Glomerular endothelial cell (primary cell): ENCODE measurements at regions not wholly inside any gene's neighbourhood (a gene's known extent, or its start where the extent isn't known, plus 50 kb on each side); places are given as distances from the start of the nearest gene placed in this dataset.
"Not testable (repeated sequence)": the region's sequence is repeated elsewhere in the genome, so short reads cannot be mapped to it uniquely, and the experiment has no call there.

Experiments used
- DNase-seq: peaks from one replicate; pipeline ENCODE4 v3.0.0-alpha.2; 2011; ENCODE audit warnings: low read depth, low spot score; ENCODE audit errors: extremely low read depth

DNA sequence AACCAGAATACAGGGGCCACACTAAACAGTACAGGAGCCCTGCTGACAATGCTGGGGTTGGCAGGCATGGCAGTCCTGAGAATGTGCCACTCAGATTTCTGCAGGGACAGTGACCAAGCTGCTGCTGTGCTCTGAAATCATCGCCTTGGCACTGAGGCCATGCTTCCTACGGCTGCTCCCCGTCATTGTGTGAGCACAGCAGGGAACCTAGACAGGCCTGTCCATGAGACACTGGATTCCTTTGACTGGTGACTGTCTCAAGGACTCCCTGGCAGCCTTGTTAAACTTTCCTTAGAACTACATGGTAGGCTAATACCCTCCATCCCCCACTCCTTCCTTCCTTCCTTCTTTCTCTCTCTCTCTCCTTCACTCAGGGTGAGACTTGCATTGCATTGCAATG lies 111.4 kb downstream of the LUZP4 start:
- no peak for DNase-seq

DNA sequence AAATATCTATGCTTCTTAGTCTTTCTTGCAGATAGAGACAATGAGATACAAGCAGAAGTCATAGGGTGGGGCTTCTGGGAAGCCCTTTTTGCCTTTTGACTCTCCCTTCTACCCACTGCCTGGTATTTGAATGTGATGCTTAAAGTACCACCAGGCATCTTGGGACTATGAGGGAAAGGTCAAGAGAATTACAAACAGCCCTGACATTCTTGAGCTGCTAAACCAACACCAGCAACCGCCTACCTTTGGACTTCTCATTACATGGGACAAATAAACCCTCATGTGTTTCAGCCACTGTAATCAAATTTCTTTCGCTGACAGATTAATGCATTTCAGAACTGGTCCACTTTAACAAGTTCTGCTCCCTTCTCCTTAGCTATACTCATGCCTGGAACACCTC lies 112.8 kb downstream of the LUZP4 start:
- no peak for DNase-seq

DNA sequence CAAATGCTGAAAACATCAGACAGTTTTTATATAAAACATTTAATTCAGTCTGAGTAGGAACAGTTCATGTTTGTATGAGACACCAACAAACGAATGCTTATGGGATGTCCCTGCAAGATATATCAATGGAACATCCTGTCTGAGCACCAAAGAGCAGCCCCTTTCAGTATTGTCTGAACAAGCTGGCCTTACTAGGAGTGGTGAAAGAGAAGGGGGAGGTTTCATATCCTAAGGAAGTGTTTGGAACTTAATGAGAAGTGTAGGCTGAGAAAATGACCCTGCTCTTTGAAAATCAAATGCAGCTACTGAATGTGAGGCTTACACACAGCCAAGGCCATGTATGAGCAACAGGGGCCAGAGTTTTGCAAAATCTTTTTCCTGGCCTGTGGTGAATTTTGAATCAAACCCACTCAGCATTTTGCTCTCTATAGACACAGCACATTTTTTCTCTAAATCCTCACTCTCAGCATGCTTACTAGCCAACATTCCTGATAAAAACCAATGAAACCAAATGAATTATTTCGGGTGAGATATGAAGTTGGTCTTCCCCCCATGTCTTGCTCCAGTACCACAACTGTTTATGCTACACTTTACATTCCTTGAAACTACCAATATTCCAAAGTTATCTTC lies 119.4 kb downstream of the LUZP4 start:
- no peak for DNase-seq

DNA sequence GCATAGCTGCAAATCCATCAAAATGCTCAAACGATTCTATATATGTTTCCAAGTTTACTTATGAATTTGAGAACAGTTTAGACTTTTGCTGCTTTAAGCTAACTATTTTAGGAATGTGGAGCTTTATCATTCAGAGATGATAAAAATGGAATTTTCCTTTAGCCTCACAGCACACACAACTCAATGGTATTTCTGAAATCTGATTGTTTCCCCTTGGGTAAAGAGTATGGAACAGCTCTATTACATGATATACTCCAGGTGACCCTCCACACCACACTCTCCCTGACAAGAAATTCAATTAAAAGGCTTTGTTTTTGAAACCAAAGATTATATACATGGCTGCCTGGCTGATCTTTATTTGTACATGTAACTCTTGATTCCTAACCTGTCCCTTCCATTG lies 120.0 kb downstream of the LUZP4 start:
- no peak for DNase-seq

DNA sequence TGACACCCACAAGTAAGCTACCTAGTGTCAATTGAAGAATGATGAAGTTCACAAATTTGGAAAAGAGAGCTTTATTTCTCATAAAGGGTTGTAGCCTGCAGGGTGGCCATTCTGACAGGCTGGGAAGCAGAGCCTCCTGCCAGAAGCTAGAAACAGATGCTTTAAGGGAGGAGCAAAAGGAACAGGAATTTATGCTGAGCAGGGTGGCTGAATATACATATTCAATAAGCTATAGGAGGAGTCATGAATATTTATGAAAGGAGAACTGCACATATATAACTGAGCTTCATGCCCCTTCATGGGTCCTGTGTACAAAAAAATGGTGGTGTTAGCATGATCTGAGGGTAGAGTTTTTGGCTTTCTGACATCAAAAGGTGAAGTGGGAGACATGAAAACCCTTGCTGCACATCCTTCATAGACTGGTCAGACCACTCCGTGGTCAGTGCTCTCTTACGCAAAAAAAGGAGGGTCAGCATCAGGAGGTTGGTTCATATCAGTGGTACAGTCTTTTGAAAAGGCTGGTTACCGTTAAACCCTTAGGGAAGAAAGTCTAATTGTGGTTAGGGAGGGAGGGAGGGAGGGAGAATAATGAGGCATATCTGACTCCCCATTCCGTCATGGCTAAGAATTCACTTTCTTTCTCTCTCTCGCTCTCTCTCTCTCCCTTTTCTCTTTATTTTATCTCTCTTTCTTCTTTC lies 121.4 kb downstream of the LUZP4 start:
- no peak for DNase-seq

DNA sequence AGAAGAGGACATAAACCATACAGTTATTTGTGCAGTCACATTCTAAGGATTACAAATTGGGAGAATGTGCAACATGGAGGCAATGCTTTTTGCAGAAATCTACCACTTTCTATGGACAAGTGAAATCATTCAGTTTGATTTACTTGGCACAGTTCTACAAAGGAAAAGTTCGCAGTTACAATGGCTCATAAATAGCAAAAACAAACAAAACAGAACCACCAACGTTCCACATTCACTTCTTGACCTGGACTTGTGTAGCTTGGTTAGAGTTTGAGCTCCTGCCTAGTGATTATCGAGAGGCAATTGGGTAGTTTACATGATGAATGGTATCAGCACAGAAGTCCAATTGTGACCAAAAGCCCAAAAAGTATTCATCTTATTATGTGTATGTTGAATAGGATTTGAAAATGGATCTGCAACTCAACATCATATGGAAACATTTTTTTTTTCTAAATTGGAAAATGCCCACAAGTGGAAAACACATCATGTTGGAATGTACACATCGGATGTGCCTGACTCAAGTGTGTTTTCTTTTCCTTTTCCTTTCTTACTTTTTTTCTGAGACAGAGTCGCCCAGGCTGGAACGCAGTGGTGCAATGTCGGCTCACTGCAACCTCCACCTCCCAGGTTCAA lies 123.8 kb downstream of the LUZP4 start:
- no peak for DNase-seq

DNA sequence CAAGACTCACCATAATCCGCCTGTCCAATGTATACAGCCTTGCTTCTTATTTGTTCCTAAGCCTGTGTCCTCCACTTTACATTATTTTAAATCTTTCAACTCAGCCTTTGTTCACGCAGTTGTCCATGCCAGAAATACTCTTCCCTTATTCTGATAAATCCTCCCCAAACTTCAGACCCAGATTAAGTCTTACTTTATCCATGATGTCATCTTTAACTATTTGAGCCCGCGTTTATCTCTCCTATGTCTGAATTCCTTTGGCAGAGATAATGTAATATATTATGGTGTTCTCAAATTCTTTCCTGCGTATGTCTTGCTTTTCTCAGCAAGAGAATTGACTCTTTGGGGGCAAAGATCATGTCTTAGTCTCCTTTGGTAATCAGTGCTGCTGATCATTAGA lies 129.6 kb downstream of the LUZP4 start:
- no peak for DNase-seq

DNA sequence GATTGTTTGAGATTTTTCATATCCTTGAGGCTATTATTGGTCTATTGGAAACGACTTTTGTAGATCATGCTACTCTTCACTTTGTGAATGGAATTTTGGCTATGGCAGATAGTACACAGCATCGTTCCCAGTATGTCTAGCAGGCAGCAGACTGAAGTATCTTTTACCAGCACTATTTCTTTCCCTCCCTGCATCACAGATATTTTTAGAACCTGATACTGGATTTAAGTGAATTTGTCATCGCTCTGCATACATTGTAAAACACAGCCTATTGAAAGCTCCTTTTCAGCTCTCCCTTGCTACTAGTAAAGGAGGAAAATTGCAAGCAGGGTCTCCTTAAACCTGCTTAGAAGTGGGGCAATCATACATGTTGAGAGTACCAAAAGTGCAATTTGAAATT lies 133.6 kb downstream of the LUZP4 start:
- DNase-seq, result no peak

DNA sequence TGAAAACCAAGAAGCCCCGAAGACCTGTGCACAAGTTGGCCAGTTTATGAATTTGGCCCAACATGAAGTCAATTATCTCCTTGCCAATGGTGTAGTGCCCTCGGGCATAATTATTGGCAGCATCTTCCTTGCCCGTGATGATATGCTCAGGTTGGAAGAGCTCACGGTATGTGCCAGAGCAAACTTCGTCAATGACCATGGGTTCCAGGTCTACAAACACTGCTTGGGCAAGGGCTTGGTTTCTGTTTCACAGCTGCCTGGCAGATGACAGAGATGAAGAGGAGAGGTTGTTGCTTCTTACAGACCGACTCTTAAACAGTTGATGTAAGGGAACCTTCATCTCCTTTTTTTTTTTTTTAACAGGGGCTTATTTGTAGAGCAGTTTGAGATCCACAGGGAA lies 135.6 kb upstream of the PLS3 start:
- DNase-seq, result no peak

DNA sequence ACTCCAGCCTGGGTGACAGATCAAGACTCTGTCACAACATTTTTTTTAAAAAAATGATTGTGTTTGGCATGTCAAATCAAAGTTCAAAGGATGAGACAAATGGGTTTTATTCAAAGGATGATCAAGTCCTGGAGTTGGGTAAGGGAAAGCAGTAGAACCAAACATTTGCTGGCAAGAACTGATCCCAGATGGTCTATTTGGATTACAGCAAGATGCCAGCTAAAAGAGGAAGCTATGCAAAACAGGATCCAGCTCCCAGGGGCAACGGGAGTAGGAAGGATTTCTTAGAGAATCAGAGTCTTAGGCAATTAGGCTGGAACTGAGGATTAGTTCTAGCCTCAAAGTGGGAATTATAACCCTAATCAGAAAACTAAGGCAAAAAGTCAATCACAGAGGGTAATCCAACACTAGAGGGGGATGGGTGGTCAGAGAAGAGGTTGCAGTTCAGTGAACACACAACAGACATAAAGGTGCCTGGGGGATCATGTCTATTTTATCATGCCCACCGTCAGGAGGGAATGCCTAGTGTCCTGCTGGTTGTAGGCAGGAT lies 133.0 kb upstream of the PLS3 start:
- no peak for DNase-seq

DNA sequence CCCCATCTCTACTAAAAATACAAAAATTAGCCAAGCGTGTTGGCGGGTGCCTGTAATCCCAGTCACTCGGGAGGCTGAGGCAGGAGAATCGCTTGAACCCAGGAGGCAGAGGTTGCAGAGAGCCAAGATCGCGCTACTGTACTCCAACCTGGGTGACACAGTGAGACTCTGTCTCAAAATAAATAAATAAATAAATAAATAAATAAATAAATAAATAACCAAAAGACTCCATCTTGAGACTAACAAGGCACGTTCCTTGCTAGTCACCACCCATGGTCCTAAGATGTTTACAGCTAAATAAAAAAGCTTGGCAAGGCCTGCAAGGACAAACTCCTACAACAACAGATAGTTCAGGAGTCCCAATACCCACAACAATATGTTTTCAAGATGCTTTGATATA lies 126.1 kb upstream of the PLS3 start:
- not testable (repeated sequence) for DNase-seq

DNA sequence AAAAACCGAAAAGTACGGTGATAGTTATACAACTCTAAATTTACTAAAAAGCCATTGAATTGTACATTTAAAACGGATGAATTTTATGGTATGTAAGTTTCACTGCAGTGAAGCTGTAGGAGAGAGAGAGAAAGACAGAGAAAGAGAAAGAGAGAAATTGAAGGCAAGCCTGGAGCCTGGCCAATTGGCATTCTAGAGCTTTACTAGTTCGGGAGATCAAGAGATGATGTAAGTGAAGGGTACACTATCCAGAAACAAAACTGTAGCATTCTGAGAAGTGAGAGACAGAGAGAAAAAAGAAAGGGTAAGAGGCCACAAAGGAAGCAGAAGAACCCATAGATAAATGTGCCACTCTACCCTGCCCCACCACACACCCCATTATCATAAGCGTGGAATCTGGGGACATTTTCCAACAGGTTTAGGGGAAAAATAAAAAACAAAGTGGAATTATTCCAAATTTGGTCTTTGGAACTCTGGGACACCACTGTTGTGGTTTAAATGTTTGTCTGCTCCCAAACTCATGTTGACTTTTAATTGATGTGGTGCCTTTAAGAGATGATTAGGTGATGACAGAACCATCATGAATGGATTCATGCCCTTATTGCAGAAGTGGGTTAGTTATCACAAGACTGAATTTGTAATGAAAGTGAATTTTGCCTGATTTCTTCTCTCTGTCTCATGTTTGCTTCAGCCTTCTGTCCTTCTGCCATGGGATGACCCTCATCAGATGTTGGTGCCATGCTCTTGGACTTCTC lies 123.0 kb upstream of the PLS3 start:
- DNase-seq, result no peak

DNA sequence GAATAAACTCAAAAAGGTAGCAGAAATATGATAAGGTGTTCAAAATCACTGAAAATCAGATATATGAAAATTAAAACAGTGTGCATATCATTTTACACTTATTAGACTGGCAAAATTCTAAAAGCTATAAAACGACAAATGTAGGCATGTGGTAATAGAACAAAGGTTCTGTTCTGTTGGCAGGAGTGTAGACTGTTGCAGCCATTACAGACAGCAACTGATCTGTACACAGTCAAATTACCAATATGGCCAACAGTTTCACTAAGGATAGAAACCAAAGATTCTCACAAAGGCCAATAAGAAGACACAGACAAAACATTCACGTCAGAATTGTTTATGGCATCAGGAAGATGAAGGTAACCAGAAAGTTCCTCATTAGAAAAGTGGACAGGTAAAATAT lies 112.8 kb upstream of the PLS3 start:
- no peak for DNase-seq

DNA sequence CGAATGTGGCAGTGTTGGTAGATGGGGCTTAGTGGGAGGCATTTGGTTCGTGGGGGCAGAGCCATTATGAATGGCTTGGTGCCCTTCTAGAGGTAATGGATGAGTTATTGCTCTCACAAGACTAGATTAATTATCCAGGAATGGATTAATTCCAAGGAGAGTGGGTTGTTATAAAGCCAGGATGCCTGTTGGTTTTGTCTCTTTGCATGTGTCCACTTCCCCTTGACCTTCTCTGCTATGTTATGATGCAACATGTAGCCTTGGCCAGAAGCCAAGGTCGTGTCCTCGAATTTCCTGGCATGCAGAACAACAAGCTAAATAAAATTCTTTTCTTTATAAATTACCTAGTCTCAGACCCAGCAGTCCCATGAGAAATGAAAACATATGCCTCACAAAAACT lies 111.2 kb upstream of the PLS3 start:
- peak; percentile 34 for DNase-seq

DNA sequence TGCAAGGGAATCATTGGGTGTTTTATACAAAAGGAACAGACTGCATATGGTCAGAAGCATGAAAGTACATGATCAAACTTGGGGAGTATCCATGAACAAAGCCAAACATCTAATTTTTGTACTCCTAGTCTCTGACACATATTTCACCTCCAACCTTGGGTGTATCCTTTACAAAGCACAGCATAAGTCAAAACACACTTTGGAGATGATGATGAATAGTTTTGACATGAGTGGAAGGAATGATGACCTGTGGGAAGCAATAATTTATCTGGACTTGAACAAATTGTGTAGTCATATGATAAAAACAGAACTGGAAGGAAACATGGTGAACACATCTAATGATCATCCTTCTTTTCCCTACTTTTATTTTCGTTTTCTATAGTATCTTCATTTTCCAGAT lies 108.7 kb upstream of the PLS3 start:
- DNase-seq, result no peak

DNA sequence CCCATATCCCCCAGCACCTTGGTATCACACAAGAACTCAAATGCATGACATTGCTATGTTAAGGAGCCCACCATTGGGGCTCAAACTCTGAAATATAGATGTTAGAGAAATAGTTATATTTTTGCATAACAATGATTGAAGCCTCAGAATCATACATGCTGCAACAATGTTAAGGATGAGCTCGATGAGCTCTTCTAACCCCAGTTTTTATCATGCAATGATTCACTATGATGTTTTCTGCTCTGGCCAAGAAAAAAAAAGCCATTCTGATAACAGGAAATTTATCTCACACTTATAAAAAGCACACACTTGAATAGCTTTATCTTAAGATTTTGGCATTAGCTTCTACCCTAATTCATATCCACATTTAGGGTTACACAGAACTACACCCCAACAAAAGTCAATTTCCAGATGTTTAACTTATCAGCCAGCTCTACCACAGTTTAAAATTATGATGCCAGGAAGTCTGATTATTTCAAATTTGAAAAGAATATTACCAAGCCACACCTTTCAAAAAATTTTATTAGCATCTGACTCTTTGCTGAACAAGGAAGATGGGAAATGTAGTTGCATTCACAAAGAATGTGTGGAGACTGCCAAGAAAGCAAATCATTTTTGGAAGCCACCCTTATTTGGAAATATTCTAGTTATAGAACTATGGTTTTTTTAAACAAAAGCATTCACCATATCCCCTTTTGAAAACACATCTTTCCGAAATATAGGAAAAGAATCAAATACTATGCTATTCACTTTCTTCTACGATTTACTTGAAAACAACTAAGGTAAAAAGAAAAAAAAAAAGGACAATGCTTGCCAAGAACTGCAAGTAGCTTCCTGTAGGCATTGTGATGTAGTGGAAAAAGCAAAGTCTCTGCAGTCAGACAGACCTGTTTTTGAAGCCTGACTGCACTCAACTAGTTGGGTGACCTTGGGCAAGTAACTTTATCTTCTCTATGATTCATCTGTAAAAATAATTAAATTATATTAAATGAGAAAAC lies 100.8 kb upstream of the PLS3 start:
- peak; percentile 44 for DNase-seq

DNA sequence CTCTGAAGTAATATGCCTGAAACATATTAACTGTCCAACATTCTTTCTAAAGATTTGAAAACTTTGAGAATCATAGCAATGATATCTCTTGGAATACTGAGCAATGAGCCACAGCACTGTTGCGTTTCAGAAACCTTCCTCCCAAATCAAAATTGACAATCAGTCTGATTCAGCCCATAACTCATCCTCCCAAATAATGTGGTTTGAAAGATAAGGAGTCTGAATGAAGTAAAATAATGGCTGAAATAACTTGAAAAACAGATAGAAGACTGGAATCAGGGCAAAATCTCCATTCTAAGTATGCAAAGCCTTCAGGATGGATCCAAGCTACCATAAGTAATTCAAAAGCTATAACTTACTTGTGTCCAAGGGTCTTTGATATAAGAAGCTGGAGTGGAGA lies 98.6 kb upstream of the PLS3 start:
- no peak for DNase-seq

DNA sequence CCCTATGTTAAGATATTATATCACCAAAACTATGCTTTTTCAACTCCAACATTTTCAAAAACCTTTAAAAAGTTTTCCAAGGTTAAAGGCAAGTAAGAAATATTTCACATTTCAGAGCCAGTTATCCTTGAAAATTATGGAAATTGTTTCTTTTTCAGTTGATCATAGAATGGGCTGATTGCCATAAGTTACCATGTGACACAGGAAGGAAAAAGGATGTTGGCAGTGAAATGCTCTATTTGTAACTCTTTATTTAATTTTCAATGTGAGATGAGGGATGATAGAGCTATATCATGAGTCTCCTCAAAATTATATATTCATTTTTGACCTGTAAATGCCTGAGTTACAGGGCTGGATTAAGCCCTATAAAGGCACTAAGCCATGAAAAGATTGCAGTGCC lies 93.0 kb upstream of the PLS3 start:
- DNase-seq, result no peak

DNA sequence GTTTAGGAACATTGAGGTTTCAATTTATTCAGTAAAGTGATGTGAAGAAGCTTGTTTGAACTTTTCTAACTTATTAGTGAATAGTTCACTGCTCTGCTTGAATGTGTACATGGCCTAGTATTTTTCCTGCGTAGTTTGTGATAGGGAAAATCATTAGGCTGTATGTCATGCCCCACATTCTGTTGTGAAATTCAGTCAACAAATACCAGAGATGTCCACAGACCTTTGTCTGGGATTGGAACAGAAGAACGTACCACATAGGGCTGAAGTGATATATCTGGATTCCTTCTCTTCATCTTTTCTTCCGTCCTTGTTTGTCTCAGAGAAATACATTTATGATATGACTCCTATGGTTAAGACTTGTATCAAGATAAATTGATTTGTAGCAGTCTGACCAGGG lies 88.8 kb upstream of the PLS3 start:
- no peak for DNase-seq

DNA sequence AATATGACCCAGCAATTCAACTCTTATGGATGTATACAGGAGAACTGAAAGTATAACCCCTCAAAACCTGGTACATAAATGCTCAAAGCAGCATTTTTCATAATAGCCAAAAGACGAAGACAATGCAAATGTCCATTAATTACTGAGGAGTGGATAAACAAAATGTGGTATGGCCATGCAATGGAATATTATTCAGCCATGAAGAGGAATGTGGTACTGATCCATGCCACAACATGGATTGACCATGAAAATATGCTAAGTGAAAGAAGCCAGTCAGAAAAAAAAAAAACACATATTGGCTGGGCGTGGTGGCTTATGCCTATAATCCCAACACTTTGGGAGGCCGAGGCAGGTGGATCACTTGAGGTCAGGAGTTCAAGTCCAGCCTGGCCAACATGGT lies 74.5 kb upstream of the PLS3 start:
- no peak for DNase-seq
